Right lobe of liver (tissue), 6 donors: ENCODE measurements at regions not wholly inside any gene's neighbourhood (a gene's known extent, or its start where the extent isn't known, plus 50 kb on each side); places are given as distances from the start of the nearest gene placed in this dataset.

Experiments
- ATAC-seq, 4 donors: fragments of 200-7000 bp; cut with Tn5 transposase; one replicate each; pipeline ENCODE4 v1.9.1; 2020; ENCODE audit warnings: mild to moderate bottlenecking in 4 of 4, moderate library complexity in 4 of 4
- DNase-seq, 3 donors: peaks; one replicate each; pipeline ENCODE4 v3.0.0-alpha.2; 2020
- H3K27ac ChIP-seq, 3 donors: fragments of 200-600 bp; one replicate each; pipeline ENCODE4 v1.8.0; 2022
- H3K27me3 ChIP-seq, 2 donors: fragments of 200-600 bp; one replicate each; pipeline ENCODE4 v1.8.0; 2022
- H3K36me3 ChIP-seq, 4 donors: fragments of 200-600 bp; sonication (generic) in 1 of 4; one replicate each; pipeline versions ENCODE4 v1.5.1 to v1.8.0; 2017 to 2022; ENCODE audit warnings: control low read depth in 1 of 4
- H3K4me1 ChIP-seq, 4 donors: fragments of 200-600 bp; sonication (generic) in 1 of 4; one replicate each; pipeline versions ENCODE4 v1.5.1 to v1.8.0; 2017 to 2022; ENCODE audit warnings: control low read depth in 1 of 4
- H3K4me3 ChIP-seq, 3 donors: fragments of 200-600 bp; one replicate each; pipeline ENCODE4 v1.8.0; 2022
- H3K9me3 ChIP-seq, 4 donors: fragments of 200-600 bp; sonication (generic) in 1 of 4; one replicate each; pipeline versions ENCODE4 v1.5.1 to v1.8.0; 2017 to 2022; ENCODE audit warnings: control low read depth in 1 of 4
- CTCF ChIP-seq, 4 donors: fragments of 200-600 bp in 3 of 4; fragments of 450-650 bp in 1 of 4; IDR thresholded peaks; one replicate each; pipeline versions ENCODE4 v1.5.1 to v1.8.0; 2016 to 2022; ENCODE audit warnings: antibody characterized with exemption in 4 of 4, mild to moderate bottlenecking in 2 of 4
- POLR2A ChIP-seq: fragments of 450-650 bp; IDR thresholded peaks from one replicate; pipeline ENCODE4 v1.6.1; 2017; ENCODE audit warnings: antibody characterized with exemption, mild to moderate bottlenecking
- WGBS: methylation state at CpG from one replicate; pipeline ENCODE4 v1.1.6; 2018; ENCODE audit warnings: low coverage, low lambda C conversion rate; ENCODE audit not compliant: insufficient coverage; ENCODE audit errors: missing lambda C conversion rate; 5-methylcytosine and 5-hydroxymethylcytosine counted together
- intact Hi-C, 2 donors: fragments of 100-400 bp; cut with DNase I; formaldehyde crosslinking; loops; one replicate each; pipeline versions ENCODE4 v1.11.2 to v1.14.1; 2022
- donor health status: DM: no; HTN: yes; CAD: no.
- donor health status: DM: no; HTN: no; CAD: no.
- donor health status: DM: no; HTN: no; CAD: no.
- donor health status: DM: no; HTN: yes; CAD: no.
- donor health status: DM: no; HTN: yes; CAD: no.

- TF ChIP-seq POLR2A, result no peak
- 53% methylated on average over 3 of the region's 3 CpGs for WGBS
- DNase-seq (no peak), ATAC-seq (no peak)
- Histone ChIP-seq H3K27me3 (no peaks in the 10 kb centered on the region), H3K36me3 (no peaks in the 10 kb centered on the region), H3K9me3 (no peaks in the 10 kb centered on the region), H3K4me3 (no peak overlapping the region), H3K4me1 (peaks cover 0 to 16% (median 6%) of the 10 kb centered on the region in 4 donors), H3K27ac (no peak overlapping the region)
- intact Hi-C loops, result no loop called here
These were observed 106.4 kb upstream of the CARMIL1 start for GRCh38 chr6:25172819-25173218.

DNA sequence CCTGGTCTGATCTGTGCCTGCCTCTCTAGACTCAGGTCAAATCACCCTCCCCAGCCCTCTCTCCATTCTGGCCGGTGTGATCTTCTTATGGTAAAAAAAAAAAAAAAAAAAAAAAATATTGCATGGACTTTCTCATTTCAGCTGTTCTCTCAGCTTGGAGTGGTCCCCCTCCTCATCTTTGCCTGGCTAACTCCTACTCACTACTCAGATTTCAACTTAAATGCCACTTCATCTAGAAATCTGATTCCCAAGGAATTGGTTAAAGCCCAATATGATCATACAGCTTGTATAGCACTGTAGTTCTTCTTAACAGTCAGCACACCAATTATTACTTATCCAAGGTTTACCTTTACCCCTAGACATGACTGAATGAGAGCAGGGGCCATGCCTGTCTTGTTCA is 105.9 kb upstream of the CARMIL1 start:
- TF ChIP-seq CTCF (IDR thresholded peaks at IDR 0.05), result no peak
- TF ChIP-seq POLR2A, result no peak
- no peak overlapping the region for H3K4me3 ChIP-seq
- no peak overlapping the region for H3K27ac ChIP-seq
- H3K27me3 ChIP-seq, result no peaks in the 10 kb centered on the region
- intact Hi-C loops, result no loop called here
- H3K4me1 ChIP-seq, result peaks cover 0 to 16% (median 6%) of the 10 kb centered on the region in 4 donors
- H3K36me3 ChIP-seq, result no peaks in the 10 kb centered on the region
- no peak for DNase-seq
- no peaks in the 10 kb centered on the region for H3K9me3 ChIP-seq
- 80% methylated on average over 1 of the region's 1 CpG for WGBS
- no peak for ATAC-seq

DNA sequence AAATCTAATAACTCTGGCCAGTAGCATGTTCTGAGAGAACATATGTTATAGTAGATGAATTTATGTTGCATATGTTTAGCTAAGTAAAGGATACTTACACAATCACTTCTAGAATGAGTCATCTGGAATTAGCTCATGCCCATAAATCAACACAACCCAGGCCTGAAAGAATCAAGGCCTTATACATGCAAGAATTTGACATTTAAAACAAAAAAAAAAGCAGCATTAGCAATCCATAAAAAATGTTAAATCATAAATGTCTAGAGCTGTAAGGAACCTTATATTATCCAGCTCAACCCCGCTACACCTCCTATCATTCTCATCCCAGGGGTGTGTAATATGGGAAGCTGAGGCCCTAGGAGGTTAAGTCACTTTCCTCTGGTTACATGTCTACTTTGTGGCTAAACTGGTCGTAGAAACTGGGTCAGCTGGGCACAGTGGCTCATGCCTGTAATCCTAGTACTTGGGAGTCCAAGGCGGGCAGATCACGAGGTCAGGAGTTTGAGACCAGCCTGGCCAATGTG is 105.2 kb upstream of the CARMIL1 start:
- intact Hi-C loops, result no loop called here
- H3K27ac ChIP-seq, result no peak overlapping the region
- TF ChIP-seq POLR2A (no peak), CTCF (IDR thresholded peaks at IDR 0.05) (no peak)
- no peak for DNase-seq
- no peaks in the 10 kb centered on the region for H3K27me3 ChIP-seq
- ATAC-seq, result peak; percentile 42 to 71 (median 45)
- H3K36me3 ChIP-seq, result no peaks in the 10 kb centered on the region
- H3K4me3 ChIP-seq, result no peak overlapping the region
- 71% methylated on average over 4 of the region's 4 CpGs for WGBS
- H3K4me1 ChIP-seq, result peaks cover 0 to 16% (median 6%) of the 10 kb centered on the region in 4 donors
- no peaks in the 10 kb centered on the region for H3K9me3 ChIP-seq

DNA sequence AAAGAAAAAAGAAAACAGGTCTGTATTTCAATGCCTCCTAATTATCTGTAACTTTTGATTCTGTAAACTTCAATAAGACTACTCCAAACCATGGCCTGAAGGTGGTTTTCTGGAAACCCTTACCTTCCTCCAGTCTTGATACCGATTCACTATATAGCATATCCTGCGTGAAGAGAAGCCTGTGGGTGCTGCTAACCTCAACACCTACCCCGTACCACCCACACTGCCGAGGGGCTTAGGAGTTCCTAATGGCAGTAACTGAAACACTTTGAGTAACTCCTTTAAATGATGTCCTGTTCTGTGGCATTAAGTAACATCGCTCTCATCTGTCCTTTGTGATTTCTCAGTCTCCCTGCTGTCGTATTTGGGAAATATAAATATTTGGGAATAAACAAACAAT is 104.5 kb upstream of the CARMIL1 start:
- H3K36me3 ChIP-seq, result no peaks in the 10 kb centered on the region
- ATAC-seq (no peak), DNase-seq (no peak)
- intact Hi-C loops, result no loop called here
- H3K9me3 ChIP-seq, result no peaks in the 10 kb centered on the region
- H3K4me1 ChIP-seq, result peaks cover 0 to 14% (median 6%) of the 10 kb centered on the region in 4 donors
- whole genome bisulfite sequencing, result 73% methylated on average over 6 of the region's 6 CpGs
- H3K4me3 ChIP-seq, result no peak overlapping the region
- TF ChIP-seq POLR2A (no peak), CTCF (IDR thresholded peaks at IDR 0.05) (no peak)
- no peak overlapping the region for H3K27ac ChIP-seq
- H3K27me3 ChIP-seq, result no peaks in the 10 kb centered on the region

GRCh38 chr6:25175196-25175595 is 104.0 kb upstream of the CARMIL1 start:
- DNase-seq (no peak), ATAC-seq (no peak)
- H3K36me3 ChIP-seq, result no peaks in the 10 kb centered on the region
- H3K27ac ChIP-seq, result no peak overlapping the region
- H3K4me1 ChIP-seq, result peaks cover 0 to 9% (median 3%) of the 10 kb centered on the region in 4 donors
- no peak for TF ChIP-seq POLR2A
- no peak for TF ChIP-seq CTCF (IDR thresholded peaks at IDR 0.05)
- H3K4me3 ChIP-seq, result no peak overlapping the region
- no peaks in the 10 kb centered on the region for H3K9me3 ChIP-seq
- whole genome bisulfite sequencing, result 71% methylated on average over 6 of the region's 6 CpGs
- intact Hi-C loops, result no loop called here
- H3K27me3 ChIP-seq, result no peaks in the 10 kb centered on the region
